ENCODE measurements at regions not wholly inside any gene's neighbourhood (a gene's known extent, or its start where the extent isn't known, plus 50 kb on each side); places are given as distances from the start of the nearest gene placed in this dataset.
A peak's percentile ranks its signal among the peaks of the same experiment; 100 is the strongest.
"Not testable (repeated sequence)": the region's sequence is repeated elsewhere in the genome, so short reads cannot be mapped to it uniquely, and the experiment has no call there.

DNA sequence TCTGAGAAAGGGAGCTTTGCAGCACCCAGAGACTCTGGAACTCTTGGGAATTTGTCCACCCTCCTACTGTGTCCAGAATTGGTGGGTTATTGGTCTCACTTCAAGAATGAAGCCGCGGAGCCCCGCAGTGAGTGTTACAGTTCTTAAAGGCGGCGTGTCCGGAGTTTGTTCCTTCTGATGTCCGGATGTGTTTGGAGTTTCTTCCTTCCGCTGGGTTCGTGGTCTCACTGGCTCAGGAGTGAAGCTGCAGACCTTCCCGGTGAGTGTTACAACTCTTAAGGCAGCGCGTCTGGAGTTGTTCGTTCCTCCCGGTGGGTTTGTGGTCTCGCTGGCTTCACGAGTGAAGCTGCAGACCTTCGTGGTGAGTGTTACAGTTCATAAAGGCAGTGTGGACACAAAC, 824.7 kb downstream of the LRRTM4 start:
- not testable (repeated sequence) for DNase-seq (ENCODE audit: low spot score)

DNA sequence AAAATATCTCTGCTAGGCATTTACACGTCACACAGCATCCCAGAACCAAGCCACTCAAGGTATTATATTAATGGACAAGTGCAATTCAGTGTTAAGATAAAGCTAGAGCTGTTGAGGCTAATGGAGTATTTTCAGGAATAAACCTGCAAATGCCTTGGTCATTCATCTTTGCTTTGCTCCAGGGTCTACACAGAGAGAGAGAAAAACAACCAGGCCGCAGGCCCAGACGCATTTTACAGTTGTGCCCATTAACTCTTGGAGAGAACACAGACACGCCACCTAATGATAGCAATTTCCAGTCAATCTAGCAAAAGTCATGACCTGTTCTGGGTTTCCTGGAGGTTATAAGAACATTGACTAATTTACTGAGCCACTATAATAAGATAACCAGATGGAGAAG, 829.3 kb downstream of the LRRTM4 start:
- DNase-seq (ENCODE audit: low spot score): no peak

DNA sequence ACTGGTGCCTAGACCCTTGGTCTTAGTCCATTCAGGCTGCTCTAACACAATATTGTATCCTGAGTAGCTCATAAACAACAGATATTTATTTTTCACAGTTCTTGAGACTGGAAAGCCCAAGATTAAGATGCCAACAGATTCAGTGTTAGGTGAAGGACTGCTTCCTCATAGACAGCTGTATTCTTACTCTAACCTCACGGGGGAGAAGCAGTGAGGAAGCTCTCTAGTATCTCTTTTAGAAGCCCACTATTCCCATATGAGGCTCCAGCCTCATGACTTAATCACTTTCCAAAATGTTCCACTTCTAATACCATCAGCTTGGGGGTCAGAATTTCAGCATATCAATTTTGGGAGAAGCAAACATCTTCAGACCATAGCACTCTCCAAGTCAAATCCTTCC, 833.4 kb downstream of the LRRTM4 start:
- DNase-seq (ENCODE audit: low spot score): no peak

DNA sequence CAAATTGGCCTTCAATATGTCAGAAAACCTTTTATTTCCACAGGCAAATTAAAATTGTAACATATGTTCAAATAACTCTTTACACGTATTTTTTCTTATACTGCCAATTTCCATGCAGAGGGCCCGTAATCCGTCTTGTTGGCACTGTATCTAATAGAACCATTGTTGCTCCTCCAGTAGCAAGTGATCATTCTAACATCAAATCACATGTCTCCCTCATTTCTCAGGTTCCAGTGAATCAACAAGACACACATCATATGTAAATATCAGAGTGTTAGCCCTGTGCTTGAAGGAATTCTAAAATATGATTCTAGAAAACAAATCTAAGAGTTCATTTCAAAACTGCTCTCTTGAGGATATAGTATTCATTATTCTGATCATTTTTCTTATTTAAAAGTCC, 834.3 kb downstream of the LRRTM4 start:
- no peak for DNase-seq (ENCODE audit: low spot score)

DNA sequence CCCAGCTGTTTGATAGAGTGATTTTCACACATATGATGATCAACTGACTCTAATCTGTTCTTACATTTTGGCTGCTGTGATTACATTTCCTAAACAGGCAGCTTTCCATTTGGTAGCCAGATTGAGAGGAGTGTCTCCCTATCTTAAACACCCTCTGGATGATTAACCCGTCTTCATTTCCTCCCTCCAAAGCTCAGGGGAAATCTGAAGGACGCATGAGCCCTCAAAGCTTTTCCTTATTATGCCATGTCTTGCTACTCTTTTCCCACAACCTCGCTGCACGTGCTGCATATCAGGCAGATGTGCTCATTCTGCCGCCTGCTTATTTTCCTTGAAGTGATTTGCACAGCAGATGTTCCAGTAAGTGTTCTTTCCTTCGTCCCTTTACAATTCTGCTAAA, 837.4 kb downstream of the LRRTM4 start:
- no peak for DNase-seq (ENCODE audit: low spot score)

DNA sequence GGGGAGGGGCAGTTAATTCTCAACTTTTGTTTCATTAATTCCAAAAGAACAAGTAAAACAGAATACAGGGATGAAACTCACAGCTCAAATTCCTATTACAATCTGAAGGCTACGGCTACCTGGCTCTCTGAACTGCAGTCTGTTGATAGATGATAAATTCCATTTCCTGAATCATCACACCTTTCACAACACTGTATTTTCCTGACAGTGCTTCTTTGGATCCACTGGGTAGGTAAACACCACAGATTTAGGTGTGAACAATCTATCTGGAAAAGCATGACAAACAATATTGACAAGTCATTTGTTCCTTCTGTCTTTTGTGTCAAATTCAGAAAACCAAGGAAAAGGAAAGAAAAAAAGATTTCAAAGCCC, 843.2 kb downstream of the LRRTM4 start:
- no peak for DNase-seq (ENCODE audit: low spot score)

DNA sequence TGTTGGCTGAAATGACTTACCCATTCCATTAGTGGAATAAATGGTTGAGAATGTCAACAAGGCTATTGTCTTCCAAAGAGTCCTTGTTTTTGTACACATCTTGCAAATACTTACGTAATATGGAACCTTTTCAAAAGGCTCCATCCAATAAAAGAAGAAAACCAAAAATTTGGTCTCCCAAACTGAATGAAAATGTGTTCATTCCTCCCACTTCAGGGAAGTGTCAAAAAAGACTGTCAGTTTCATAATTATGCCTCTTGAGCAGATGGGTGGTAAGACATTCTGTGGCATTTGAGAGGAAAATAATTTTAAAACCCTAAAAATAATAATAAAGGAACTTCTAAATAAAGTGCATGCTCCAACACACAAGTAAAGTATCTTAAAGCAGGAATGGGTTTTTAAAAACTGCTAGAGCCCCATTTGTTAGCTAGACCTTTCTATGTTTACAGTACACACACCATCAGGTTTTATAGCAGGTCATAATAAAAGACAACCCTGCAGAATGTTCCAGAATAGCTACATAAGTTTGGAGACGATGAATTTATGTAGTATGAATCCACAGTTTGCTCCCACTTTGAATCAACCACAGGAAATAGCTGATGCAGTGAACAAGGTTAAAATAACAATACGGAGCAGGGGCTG, 843.7 kb downstream of the LRRTM4 start:
- DNase-seq (ENCODE audit: low spot score): no peak

DNA sequence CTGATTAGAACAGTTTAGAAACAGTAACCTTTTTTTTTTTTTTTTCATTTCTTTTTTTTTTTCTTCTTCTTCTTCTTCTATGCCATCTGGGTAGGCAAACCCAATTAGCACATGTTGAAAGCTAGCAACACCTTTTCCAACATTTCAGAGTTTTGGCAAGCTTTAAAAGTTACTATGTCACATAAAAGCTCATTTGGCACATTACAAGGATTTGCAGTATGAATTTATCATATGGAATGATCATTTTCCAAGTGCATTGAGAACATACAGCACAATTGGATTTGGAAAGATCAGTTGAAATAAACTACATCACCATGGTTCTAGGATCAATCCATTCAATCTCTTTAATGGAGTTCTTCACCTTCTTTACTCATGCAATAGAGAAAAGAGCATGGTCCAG, 847.0 kb downstream of the LRRTM4 start:
- DNase-seq (ENCODE audit: low spot score): no peak

DNA sequence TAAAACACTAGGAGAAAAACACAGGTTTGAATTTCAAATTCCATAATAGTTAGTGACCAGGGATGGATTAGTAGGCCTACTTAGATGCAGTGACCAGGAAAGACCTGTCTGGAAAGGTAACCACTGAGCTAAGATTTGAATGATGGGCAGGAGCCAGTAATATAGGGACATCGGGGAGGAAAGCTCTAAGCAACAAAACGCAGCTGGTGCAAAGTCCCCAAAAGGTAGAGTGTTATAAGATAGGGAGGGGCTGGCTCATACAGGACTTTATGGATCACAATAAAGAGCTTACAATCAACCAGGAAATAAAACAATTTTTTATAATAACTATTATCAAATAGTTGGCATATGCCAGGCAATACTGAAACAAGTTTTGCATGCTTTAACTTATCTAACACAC, 849.4 kb downstream of the LRRTM4 start:
- no peak for DNase-seq (ENCODE audit: low spot score)

DNA sequence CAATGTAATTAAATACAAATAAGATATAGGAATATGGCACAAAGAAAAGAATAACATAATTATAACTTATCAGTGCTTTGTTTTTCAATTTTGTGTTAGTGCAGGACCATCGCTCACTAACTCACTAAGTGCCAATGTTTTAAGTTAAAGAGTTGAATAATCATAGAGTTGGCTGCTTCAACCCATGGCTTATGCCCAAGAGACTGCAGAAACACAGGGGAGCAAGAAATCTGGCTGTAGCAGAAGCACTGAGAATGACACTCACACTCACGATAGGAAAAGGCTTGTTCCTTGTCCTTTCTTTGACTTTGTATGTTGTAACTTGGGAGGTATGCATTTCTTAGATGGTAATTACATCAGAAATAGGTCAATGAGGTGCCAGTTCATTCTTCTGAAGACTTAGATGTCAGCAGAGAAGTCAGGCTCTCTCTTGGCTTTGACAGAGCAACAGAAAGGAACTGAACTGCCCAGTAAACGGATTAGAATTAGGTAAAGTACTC, 852.2 kb downstream of the LRRTM4 start:
- no peak for DNase-seq (ENCODE audit: low spot score)

DNA sequence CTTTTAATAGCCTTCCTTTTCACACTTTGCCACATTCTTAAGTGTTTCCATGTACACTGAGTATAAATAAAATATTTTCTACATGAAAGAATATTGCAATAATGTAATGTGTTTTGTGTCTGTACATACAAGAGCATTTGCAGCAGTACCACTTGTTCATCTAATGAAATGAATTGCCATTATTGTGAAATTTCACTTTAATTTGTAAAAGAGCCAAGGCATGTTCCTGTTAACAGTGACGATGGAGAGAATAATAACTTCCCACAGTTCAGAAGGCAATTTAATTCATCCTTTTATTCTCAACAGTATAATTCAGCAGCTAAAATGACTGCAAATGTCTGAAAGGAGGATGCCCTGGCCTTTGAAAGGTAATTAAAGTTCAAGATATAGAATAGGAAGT, 853.9 kb downstream of the LRRTM4 start:
- DNase-seq (ENCODE audit: low spot score): no peak

DNA sequence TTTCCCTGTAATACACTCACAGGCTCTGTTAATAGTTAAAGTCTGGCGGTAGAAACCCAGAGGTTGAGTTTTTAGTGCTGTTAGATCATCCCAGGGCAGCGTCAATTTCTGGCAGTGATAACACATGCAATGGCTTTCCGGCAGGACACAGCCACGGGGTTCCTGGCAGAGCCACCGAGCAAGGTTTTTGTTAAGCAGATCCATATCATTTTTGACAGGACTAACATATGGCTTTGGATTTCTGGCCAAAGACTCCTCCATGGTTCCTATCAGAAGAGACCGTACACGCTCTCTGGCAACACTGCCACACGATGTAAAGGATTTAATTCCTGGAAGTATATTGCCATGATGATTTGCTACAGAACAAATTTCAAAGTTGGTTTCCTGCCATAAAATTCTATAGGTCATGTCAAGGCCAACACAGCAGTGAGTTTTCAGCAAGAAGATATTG, 854.3 kb downstream of the LRRTM4 start:
- no peak for DNase-seq (ENCODE audit: low spot score)

DNA sequence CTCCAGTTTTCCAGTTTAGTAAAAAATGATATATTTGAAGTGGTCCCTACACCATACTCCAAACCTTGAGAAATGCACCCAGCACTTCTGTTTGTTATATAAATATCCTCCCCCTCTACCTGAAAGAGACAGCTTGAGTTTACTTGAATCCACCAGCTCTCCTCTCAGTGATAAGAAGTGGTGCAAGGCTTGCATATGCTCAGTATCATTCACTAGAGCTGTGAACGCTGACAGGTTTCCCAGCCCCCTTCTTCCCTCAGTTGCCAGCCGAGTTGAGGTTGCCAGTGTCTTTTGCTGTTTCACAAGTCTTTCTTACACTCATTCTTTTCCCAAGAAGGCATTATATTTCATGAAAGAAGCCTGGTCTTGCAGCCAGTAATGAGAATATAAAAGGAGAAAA, 880.0 kb downstream of the LRRTM4 start:
- DNase-seq (ENCODE audit: low spot score): no peak

DNA sequence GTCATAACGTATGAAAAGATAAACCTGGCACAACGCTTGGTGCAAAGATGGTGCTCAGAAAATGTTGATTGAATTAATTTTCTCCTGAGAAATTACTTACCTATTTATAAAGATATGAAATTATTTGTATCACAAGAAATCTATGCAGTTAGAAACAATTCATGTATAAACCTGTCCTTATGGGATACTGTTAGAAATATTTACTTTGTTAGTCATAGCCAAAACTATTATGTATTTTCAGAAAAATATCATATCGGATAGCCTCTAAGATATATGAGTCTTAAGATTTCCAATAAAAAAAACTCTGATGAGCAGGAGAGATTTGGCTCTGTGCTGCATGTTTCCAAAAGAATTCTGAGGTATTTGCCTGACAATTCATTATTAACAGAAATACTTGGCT, 880.7 kb downstream of the LRRTM4 start:
- DNase-seq (ENCODE audit: low spot score): no peak

DNA sequence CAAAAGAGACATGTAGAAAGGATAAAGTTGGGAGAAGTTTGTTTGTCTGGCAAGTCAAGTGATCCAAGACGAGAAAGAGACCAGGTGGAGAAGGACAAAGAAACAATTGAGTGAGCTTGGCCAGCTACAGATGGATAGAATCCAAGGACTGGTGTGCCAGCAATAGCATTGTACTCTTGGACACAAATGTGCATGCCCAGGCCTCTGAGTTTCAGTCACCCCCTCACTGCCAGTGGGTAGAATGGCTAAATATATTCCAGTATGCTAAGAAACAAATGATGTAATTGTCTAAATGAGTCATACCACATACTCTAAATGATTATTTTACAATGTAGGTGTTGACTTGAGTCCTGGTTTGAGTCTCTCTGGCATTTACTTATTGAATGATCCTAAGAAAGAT, 881.3 kb downstream of the LRRTM4 start:
- no peak for DNase-seq (ENCODE audit: low spot score)

DNA sequence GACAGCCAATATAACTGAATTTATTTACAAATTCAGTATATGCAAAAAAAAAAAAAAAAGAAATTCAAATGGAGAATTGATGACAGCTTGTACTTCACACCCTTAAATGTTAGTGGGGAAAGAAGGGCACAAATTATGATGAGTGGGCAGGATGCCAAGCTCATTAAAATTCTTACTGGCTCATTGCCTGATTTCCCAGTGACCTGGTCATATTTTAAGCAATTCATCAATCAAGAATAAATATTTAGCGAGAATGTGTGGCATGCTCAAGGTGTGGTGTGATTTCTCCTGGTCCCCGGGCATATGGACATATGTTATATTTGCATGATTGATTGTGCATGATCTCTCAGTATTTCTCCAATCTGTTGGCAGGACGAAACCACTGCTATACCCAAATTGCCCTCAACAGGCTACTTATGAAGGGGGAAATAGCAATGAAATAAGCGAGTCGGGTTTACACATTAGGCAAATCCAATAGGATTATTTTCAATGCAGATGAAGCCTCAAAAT, 883.0 kb downstream of the LRRTM4 start:
- DNase-seq (ENCODE audit: low spot score): no peak

DNA sequence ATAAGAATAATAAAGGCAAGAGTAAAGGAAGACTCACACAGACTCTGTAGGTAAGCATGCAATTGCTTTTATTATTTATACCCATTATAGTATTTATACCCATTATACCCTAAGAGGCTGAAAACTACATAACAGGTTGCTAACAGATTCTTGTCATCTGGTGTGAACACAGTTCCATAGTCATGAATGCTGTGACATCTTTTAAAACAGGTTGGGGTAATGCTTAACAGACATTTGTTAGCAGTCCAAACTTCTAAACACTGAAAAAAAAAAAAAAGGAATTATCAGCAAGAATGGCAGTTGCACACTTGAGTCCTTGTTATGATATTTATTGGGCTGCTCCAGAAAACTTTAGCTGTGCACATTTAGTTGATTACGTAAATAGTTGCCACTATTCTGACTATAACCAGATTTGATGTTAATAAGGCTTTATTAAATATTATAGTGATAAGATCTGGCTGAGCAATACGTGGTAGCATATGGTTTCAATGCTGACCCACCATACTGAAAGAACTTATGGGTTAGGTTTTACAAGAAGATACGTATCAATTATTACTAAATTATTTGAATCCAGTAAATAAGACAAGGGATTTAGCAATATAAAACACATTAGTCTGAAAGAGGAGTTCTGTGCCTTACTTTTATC, 888.8 kb downstream of the LRRTM4 start:
- no peak for DNase-seq (ENCODE audit: low spot score)

DNA sequence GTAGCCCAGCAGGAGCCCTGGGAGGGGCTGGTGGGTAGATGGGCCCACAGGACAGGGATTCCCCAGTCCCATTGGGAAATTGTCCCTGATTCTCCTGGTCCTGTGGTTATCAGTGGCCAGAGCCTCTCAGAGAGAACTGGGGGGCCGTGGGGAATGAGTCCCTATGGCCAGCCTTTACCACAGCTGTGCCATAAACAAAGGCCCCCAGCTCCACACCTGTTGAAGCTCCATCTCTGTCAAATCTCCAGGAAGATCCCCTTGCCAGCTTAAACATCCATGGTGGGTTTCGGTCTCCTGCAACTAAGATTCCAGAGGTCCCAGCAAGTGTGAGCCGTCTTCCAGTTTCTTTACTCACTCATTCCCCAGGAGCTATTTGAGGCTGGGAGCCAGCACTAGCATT, 897.1 kb downstream of the LRRTM4 start:
- DNase-seq (ENCODE audit: low spot score): no peak

DNA sequence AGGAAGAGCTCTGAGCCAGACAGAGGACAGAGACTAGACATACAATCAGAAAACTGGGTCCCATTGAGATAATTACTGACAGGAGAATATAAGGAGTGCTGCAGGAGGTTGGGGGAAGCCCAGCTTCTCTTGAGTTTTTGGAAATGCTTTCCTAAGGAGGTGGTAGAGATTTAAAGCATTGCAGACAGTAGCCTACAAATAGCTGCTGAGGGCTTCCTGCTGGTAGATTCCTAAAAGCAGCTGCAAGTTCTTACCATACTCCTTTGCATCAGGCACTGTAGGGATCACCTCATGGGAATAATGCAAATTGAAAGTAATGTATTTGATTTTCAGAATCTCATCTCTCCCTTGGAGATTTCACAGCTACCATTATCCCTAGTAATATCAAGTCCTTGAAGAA, 902.6 kb upstream of the GCFC2 start:
- DNase-seq (ENCODE audit: low spot score): no peak

DNA sequence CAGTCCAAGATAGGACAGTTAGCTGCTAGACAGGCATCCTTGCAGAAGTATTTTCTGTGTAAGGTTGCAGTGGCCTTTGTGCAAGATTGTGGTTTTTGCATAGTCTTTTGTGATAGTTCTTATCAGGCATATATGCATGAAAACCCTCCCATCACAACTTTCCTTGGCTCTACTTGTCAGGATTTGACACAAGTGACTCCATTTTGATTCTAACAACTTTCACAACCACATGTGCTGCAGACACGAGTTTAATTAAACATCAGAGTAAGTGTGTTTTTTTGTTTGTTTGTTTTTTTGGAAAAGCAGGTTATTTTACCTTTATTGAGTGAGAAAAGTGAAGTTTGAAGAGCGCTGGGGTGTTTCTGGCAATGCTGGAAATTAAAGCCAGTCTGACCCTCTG, 902.0 kb upstream of the GCFC2 start:
- no peak for DNase-seq (ENCODE audit: low spot score)

DNA sequence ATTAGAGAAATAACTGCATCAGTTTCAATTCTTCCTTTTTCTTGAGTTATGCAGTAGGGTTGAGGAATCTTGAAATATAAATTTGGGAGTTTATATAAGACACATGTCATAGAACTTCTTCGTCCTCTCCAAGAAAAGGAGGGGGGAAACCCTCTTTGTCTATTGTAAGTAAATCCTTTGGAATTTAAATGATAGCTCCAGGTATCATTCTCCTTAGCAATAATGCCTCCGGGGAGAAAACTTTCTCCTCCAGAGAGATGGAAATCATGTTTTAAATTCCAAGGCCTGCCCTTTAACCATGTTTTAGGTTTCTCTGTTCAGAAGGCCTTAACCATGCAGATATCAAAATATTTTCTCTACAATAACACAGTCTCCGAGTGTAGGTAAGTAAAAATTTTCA, 899.7 kb upstream of the GCFC2 start:
- DNase-seq (ENCODE audit: low spot score): no peak

DNA sequence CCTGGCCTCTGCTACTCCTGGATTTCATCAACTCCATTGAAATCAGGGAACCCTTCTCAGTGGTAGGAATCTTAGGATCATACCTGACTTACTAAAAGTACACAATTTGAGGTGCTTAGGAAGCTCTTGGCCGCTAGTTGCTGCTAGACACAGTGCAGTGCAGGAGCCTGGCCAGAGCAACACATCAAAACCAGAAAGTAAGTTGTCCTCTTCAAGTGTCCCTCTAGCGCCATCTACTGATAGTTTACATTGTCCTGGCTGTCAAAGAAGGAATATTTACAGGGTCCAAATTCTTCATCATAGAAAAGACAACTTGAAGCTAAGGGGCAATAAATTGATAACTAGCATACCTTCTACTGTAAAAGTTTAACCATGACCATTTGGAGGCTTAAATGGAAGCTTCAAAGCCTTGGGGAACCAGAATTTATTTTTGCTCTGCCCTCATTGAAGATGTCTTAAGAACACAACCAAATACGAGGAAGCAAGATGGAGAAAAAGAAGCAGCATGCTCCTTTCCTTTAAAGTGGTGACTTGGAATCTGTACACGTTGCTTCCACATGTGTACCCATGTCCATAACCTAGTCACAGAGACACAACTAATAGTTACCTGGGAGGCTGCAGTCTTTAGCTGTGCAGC, 889.1 kb upstream of the GCFC2 start:
- peak; percentile 2 for DNase-seq (ENCODE audit: low spot score)

DNA sequence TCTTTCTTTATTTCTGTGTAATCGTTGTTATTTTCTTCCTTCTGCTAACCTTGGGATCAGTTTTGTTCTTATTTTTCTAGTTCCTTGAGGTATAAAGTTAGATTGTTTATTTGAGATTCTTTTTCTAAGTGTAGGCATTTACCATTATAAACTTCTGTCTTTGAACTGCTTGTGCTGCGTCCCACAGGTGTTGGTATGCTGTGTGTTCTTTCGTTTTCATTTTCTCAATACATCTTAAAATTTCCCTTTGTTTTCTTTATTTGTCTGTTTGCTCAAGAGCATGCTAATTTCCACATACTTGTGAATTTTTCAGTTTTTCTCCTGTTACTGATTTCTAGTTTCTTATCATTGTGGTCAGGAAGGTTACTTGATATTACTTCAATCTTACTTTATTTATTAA, 873.8 kb upstream of the GCFC2 start:
- no peak for DNase-seq (ENCODE audit: low spot score)

Data from hepatic stellate cell (primary cell).